ENCODE measurements at regions not wholly inside any gene's neighbourhood (a gene's known extent, or its start where the extent isn't known, plus 50 kb on each side); places are given as distances from the start of the nearest gene placed in this dataset.

DNA sequence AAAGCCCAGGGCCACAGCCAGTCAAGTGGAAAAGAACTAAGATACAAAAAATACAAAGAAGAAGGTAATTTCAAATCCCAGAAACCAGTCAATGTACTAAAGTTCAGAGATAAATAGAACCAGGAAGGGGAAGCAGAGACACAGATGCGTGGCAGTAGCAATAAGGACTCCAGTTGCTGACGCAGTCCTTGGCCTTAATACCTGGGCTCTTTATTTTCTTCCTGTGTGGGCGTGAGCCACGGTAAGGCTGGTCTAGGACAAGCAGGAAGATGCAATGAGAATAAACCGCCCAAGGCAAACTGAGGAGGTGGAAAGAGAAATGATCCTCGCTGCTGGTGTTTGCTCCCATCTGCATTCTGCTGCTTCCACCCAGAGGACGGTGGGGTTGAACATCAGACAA lies 65.6 kb upstream of the PLXNA2 start:
- no peak for TF ChIP-seq YY1 (IDR thresholded peaks at IDR 0.05; ENCODE audit: low read depth)
- TF ChIP-seq, protein P1, sequence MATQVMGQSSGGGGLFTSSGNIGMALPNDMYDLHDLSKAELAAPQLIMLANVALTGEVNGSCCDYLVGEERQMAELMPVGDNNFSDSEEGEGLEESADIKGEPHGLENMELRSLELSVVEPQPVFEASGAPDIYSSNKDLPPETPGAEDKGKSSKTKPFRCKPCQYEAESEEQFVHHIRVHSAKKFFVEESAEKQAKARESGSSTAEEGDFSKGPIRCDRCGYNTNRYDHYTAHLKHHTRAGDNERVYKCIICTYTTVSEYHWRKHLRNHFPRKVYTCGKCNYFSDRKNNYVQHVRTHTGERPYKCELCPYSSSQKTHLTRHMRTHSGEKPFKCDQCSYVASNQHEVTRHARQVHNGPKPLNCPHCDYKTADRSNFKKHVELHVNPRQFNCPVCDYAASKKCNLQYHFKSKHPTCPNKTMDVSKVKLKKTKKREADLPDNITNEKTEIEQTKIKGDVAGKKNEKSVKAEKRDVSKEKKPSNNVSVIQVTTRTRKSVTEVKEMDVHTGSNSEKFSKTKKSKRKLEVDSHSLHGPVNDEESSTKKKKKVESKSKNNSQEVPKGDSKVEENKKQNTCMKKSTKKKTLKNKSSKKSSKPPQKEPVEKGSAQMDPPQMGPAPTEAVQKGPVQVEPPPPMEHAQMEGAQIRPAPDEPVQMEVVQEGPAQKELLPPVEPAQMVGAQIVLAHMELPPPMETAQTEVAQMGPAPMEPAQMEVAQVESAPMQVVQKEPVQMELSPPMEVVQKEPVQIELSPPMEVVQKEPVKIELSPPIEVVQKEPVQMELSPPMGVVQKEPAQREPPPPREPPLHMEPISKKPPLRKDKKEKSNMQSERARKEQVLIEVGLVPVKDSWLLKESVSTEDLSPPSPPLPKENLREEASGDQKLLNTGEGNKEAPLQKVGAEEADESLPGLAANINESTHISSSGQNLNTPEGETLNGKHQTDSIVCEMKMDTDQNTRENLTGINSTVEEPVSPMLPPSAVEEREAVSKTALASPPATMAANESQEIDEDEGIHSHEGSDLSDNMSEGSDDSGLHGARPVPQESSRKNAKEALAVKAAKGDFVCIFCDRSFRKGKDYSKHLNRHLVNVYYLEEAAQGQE (IDR thresholded peaks at IDR 0.05; ENCODE audit: low read depth) = no peak
- no peak for TF ChIP-seq RAD21 (IDR thresholded peaks at IDR 0.05; ENCODE audit: low read depth)
- TF ChIP-seq CEBPB (IDR thresholded peaks at IDR 0.05) = no peak
- no peak for TF ChIP-seq NFIC (IDR thresholded peaks at IDR 0.05)
- no peak for TF ChIP-seq FOXM1 (IDR thresholded peaks at IDR 0.05; ENCODE audit: borderline replicate concordance, low read depth)
- no peak for TF ChIP-seq TCF12 (IDR thresholded peaks at IDR 0.05; ENCODE audit: low read depth)
- TF ChIP-seq USF1 (IDR thresholded peaks at IDR 0.05) = no peak
- TF ChIP-seq EGR1 (IDR thresholded peaks at IDR 0.05) = no peak
- no peak for TF ChIP-seq CREB1 (IDR thresholded peaks at IDR 0.05; ENCODE audit: low read depth)
- TF ChIP-seq TAF1 (IDR thresholded peaks at IDR 0.05; ENCODE audit: low read depth) = no peak
- TF ChIP-seq TEAD4 (IDR thresholded peaks at IDR 0.05) = no peak
- TF ChIP-seq, protein P2, sequence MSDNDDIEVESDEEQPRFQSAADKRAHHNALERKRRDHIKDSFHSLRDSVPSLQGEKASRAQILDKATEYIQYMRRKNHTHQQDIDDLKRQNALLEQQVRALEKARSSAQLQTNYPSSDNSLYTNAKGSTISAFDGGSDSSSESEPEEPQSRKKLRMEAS (IDR thresholded peaks at IDR 0.05) = no peak
- no peak for TF ChIP-seq ZBTB7A (IDR thresholded peaks at IDR 0.05; ENCODE audit: low read depth)

DNA sequence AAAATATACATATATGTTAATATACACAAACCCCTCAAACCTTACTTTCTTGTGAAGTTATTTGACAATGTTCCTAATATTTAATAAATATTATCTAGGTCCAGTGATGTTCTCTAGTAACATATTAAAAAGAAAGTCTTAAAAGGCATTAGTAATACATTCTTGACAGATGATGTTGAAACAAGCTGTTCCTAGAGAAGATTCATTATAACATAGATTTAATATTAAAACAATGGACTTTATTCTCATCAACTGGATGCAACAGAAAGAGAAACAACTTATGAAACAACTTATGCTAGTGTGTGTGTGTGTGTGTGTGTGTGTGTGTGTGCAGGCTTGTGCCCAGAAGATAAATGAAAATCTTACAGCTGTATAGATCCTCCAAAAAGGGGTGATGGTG lies 68.5 kb upstream of the PLXNA2 start:
- TF ChIP-seq TCF12 (IDR thresholded peaks at IDR 0.05; ENCODE audit: low read depth) (no peak), YY1 (IDR thresholded peaks at IDR 0.05; ENCODE audit: low read depth) (no peak), NFIC (IDR thresholded peaks at IDR 0.05) (no peak), EGR1 (IDR thresholded peaks at IDR 0.05) (no peak), RAD21 (IDR thresholded peaks at IDR 0.05; ENCODE audit: low read depth) (no peak), TEAD4 (IDR thresholded peaks at IDR 0.05) (no peak)
- TF ChIP-seq, protein P2 (IDR thresholded peaks at IDR 0.05) = no peak
- TF ChIP-seq, protein P1 (IDR thresholded peaks at IDR 0.05; ENCODE audit: low read depth) = no peak

DNA sequence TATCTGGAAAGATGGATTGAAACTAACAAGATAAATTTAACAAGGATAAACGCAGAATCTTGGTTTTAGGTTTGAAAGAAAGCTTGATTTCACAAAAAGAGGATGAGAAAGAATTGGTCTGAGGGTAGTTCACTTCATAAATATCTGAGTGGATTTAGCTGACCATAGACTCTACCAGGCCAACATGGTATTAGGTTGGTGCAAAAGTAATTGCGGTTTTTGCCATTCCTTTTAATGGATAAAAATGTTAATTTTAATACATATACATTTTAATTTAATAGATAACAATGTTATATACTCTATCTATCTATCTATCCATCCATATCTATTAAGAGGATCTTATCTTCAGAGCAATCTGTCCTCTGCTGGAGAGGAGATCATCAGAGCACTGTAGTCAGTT lies 70.2 kb upstream of the PLXNA2 start:
- TF ChIP-seq ZBTB7A (IDR thresholded peaks at IDR 0.05; ENCODE audit: low read depth) (no peak), FOXM1 (IDR thresholded peaks at IDR 0.05; ENCODE audit: borderline replicate concordance, low read depth) (no peak), RAD21 (IDR thresholded peaks at IDR 0.05; ENCODE audit: low read depth) (no peak), TCF12 (IDR thresholded peaks at IDR 0.05; ENCODE audit: low read depth) (no peak), EP300 (IDR thresholded peaks at IDR 0.05; ENCODE audit: borderline replicate concordance) (no peak), USF1 (IDR thresholded peaks at IDR 0.05) (no peak), NFIC (IDR thresholded peaks at IDR 0.05) (no peak), TAF1 (IDR thresholded peaks at IDR 0.05; ENCODE audit: low read depth) (no peak), EGR1 (IDR thresholded peaks at IDR 0.05) (no peak)
- TF ChIP-seq, protein P1 (IDR thresholded peaks at IDR 0.05; ENCODE audit: low read depth) = no peak

- TF ChIP-seq ZBTB7A (IDR thresholded peaks at IDR 0.05; ENCODE audit: low read depth) (no peak), EP300 (IDR thresholded peaks at IDR 0.05; ENCODE audit: borderline replicate concordance) (no peak), RAD21 (IDR thresholded peaks at IDR 0.05; ENCODE audit: low read depth) (no peak), TEAD4 (IDR thresholded peaks at IDR 0.05) (no peak), CEBPB (IDR thresholded peaks at IDR 0.05) (no peak), FOXM1 (IDR thresholded peaks at IDR 0.05; ENCODE audit: borderline replicate concordance, low read depth) (no peak), TCF12 (IDR thresholded peaks at IDR 0.05; ENCODE audit: low read depth) (no peak), YY1 (IDR thresholded peaks at IDR 0.05; ENCODE audit: low read depth) (no peak), TAF1 (IDR thresholded peaks at IDR 0.05; ENCODE audit: low read depth) (no peak), EGR1 (IDR thresholded peaks at IDR 0.05) (no peak), NFIC (IDR thresholded peaks at IDR 0.05) (no peak), CREB1 (IDR thresholded peaks at IDR 0.05; ENCODE audit: low read depth) (no peak), USF1 (IDR thresholded peaks at IDR 0.05) (no peak)
- TF ChIP-seq, protein P2 (IDR thresholded peaks at IDR 0.05) = no peak
- TF ChIP-seq, protein P1 (IDR thresholded peaks at IDR 0.05; ENCODE audit: low read depth) = no peak
These were observed 74.1 kb upstream of the PLXNA2 start for GRCh38 chr1:208318150-208318734.

All from Ishikawa (cell line).